Keratinocyte (primary cell): ENCODE measurements at regions not wholly inside any gene's neighbourhood (a gene's known extent, or its start where the extent isn't known, plus 50 kb on each side); places are given as distances from the start of the nearest gene placed in this dataset.

ENCODE experiments used
- DNase-seq: peaks from one replicate; pipeline ENCODE4 v3.0.0-alpha.2; 2011; ENCODE audit warnings: low read depth, missing footprints, low spot score
- FAIRE-seq: peaks from 2 replicates; lab custom pipeline; 2011; peaks lifted over from hg19 to GRCh38; lab: Jason Lieb, UNC
- H2AFZ ChIP-seq: 2 replicates; pipeline ENCODE4 v1.6.0; 2012; ENCODE audit warnings: low read length, control low read depth, inconsistent platforms; ENCODE audit not compliant: control insufficient read depth
- H3K27ac ChIP-seq: 2 replicates; pipeline ENCODE4 v1.5.1; 2011; ENCODE audit warnings: low read length; ENCODE audit not compliant: control insufficient read depth, insufficient read depth
- H3K27me3 ChIP-seq: 3 replicates; pipeline ENCODE4 v1.6.0; 2011; ENCODE audit warnings: low read length; ENCODE audit not compliant: control insufficient read depth, insufficient read depth; ENCODE audit errors: extremely low read depth
- H3K36me3 ChIP-seq, 2 experiments: 2 replicates in 1 of 2; 3 replicates in 1 of 2; pipeline ENCODE4 v1.5.1; 2011; ENCODE audit warnings: low read length in 2 of 2, mild to moderate bottlenecking in 1 of 2; ENCODE audit not compliant: control insufficient read depth in 2 of 2, insufficient read depth in 2 of 2; ENCODE audit errors: extremely low read depth in 1 of 2
- H3K4me1 ChIP-seq: 3 replicates; pipeline ENCODE4 v1.5.1; 2011; ENCODE audit warnings: low read length; ENCODE audit not compliant: control insufficient read depth, insufficient read depth; ENCODE audit errors: extremely low read depth
- H3K4me2 ChIP-seq: 3 replicates; pipeline ENCODE4 v1.6.0; 2011; ENCODE audit warnings: low read depth, low read length; ENCODE audit not compliant: control insufficient read depth, insufficient read depth; ENCODE audit errors: extremely low read depth
- H3K4me3 ChIP-seq, 3 experiments: fragments of 200-600 bp in 1 of 3; sonication (generic) in 1 of 3; 2 replicates in 2 of 3; 3 replicates in 1 of 3; pipeline ENCODE4 v1.5.1; 2011 to 2016; ENCODE audit warnings: low read length in 3 of 3, mild to moderate bottlenecking in 3 of 3, control low read depth in 2 of 3, inconsistent platforms in 1 of 3, low read depth in 1 of 3, mixed read lengths in 1 of 3, mixed run types in 1 of 3, moderate library complexity in 1 of 3; ENCODE audit not compliant: control insufficient read depth in 2 of 3, insufficient read depth in 2 of 3; ENCODE audit errors: extremely low read depth in 1 of 3
- H3K79me2 ChIP-seq: 2 replicates; pipeline ENCODE4 v1.6.0; 2012; ENCODE audit warnings: low read length; ENCODE audit not compliant: control insufficient read depth, insufficient read depth
- H3K9ac ChIP-seq: 3 replicates; pipeline ENCODE4 v1.6.0; 2011; ENCODE audit warnings: low read length; ENCODE audit not compliant: control insufficient read depth, insufficient read depth; ENCODE audit errors: extremely low read depth
- H3K9me1 ChIP-seq: 3 replicates; pipeline ENCODE4 v1.6.0; 2011; ENCODE audit warnings: low read length; ENCODE audit not compliant: control insufficient read depth, insufficient read depth; ENCODE audit errors: extremely low read depth
- H3K9me3 ChIP-seq: 2 replicates; pipeline ENCODE4 v1.5.1; 2012; ENCODE audit warnings: low read depth, low read length; ENCODE audit not compliant: control insufficient read depth
- H4K20me1 ChIP-seq: 3 replicates; pipeline ENCODE4 v1.6.0; 2011; ENCODE audit warnings: low read length; ENCODE audit not compliant: control insufficient read depth, insufficient read depth; ENCODE audit errors: extremely low read depth
- CTCF ChIP-seq, 3 experiments: IDR thresholded peaks in 1 of 3; conservative IDR thresholded peaks in 1 of 3; optimal IDR thresholded peaks in 1 of 3; 2 replicates in 2 of 3; 3 replicates in 1 of 3; pipeline versions ENCODE3 to v1.5.1; 2011; ENCODE audit warnings: low read length in 3 of 3, mild to moderate bottlenecking in 3 of 3, moderate library complexity in 2 of 3, control low read depth in 1 of 3, inconsistent platforms in 1 of 3; ENCODE audit not compliant: insufficient read depth in 2 of 3; ENCODE audit errors: extremely low read depth in 1 of 3
- EZH2 ChIP-seq: IDR thresholded peaks from one replicate; pipeline ENCODE4 v1.6.1; 2012; ENCODE audit warnings: inconsistent platforms, mild to moderate bottlenecking, low read length, moderate library complexity
- dilution Hi-C: fragments of 300-500 bp; cut with MboI; formaldehyde crosslinking; loops from one replicate; pipeline ENCODE4 v1.7.0; 2020; ENCODE audit warnings: low sequenced_read_pairs; ENCODE audit not compliant: extremely low pct_ligation_motif_present

- H3K9me3 ChIP-seq: peaks cover 2% of the 10 kb centered on the region
- no peak overlapping the region for H2AFZ ChIP-seq
- H3K27me3 ChIP-seq: no peaks in the 10 kb centered on the region
- H3K4me1 ChIP-seq: no peaks in the 10 kb centered on the region
- H4K20me1 ChIP-seq: no peaks in the 10 kb centered on the region
- dilution Hi-C loops: no loop called here
- H3K9ac ChIP-seq: no peak overlapping the region
- H3K79me2 ChIP-seq: no peaks in the 10 kb centered on the region
- TF ChIP-seq CTCF (optimal IDR thresholded peaks at IDR 0.05 in 1 of 3, IDR thresholded peaks at IDR 0.05 in 1 of 3, conservative IDR thresholded peaks at IDR 0.05 in 1 of 3; ENCODE audit: extremely low read depth in 1 of 3, insufficient read depth in 2 of 3, low read length in 3 of 3) (no peak), EZH2 (no peak)
- H3K27ac ChIP-seq: no peak overlapping the region
- H3K4me3 ChIP-seq: no peak overlapping the region
- no peak overlapping the region for H3K4me2 ChIP-seq
- no peaks in the 10 kb centered on the region for H3K9me1 ChIP-seq
- H3K36me3 ChIP-seq: no peaks in the 10 kb centered on the region
- FAIRE-seq (no peak), DNase-seq (no peak)
These were observed 225.9 kb downstream of the TBXT start for GRCh38 chr6:165941786-165942185.

- Histone ChIP-seq H3K4me1 (no peaks in the 10 kb centered on the region), H3K4me2 (no peak overlapping the region), H2AFZ (no peak overlapping the region), H3K27ac (no peak overlapping the region), H4K20me1 (no peaks in the 10 kb centered on the region), H3K79me2 (no peaks in the 10 kb centered on the region), H3K9ac (no peak overlapping the region), H3K27me3 (no peaks in the 10 kb centered on the region), H3K9me3 (peaks cover 2% of the 10 kb centered on the region), H3K9me1 (no peaks in the 10 kb centered on the region), H3K36me3 (no peaks in the 10 kb centered on the region), H3K4me3 (no peak overlapping the region)
- TF ChIP-seq EZH2 (no peak), CTCF (optimal IDR thresholded peaks at IDR 0.05 in 1 of 3, IDR thresholded peaks at IDR 0.05 in 1 of 3, conservative IDR thresholded peaks at IDR 0.05 in 1 of 3; ENCODE audit: extremely low read depth in 1 of 3, insufficient read depth in 2 of 3, low read length in 3 of 3) (no peak)
- DNase-seq: no peak
- FAIRE-seq: no peak
- dilution Hi-C loops: no loop called here
These were observed 226.3 kb downstream of the TBXT start for GRCh38 chr6:165941249-165941775.
